GM23338 (cell line): ENCODE measurements at regions not wholly inside any gene's neighbourhood (a gene's known extent, or its start where the extent isn't known, plus 50 kb on each side); places are given as distances from the start of the nearest gene placed in this dataset.

Source experiments
- CREB1 ChIP-seq: fragments of 250-450 bp; sonication (Bioruptor Pico); IDR thresholded peaks from 2 replicates; pipeline ENCODE4 v1.5.0; 2020; ENCODE audit warnings: low read depth, mild to moderate bottlenecking, moderate library complexity
- CTCF ChIP-seq, 2 experiments: fragments of 200-600 bp in 1 of 2; sonication (generic) in 1 of 2; conservative IDR thresholded peaks; 2 replicates each; pipeline versions ENCODE4 v1.5.1 to v1.6.1; 2016 to 2017; ENCODE audit warnings: antibody characterized with exemption in 2 of 2, low read depth in 2 of 2, mild to moderate bottlenecking in 2 of 2, moderate library complexity in 1 of 2
- EZH2 ChIP-seq: fragments of 200-600 bp; sonication (generic); IDR thresholded peaks from one replicate; pipeline ENCODE4 v1.8.0; 2017; ENCODE audit warnings: antibody characterized with exemption, mild to moderate bottlenecking, low read depth; ENCODE audit not compliant: unreplicated experiment
- EZH2phosphoT487 ChIP-seq: fragments of 200-600 bp; sonication (generic); IDR thresholded peaks from one replicate; pipeline ENCODE4 v1.8.1; 2018; ENCODE audit warnings: antibody characterized with exemption; ENCODE audit not compliant: unreplicated experiment
- JUNB ChIP-seq: IDR thresholded peaks from one replicate; pipeline ENCODE4 v1.6.1; 2016; ENCODE audit warnings: antibody characterized with exemption; ENCODE audit not compliant: unreplicated experiment
- NANOG ChIP-seq: IDR thresholded peaks from 2 replicates; pipeline ENCODE4 v1.6.1; 2016; ENCODE audit warnings: antibody characterized with exemption, borderline replicate concordance
- POLR2AphosphoS5 ChIP-seq: IDR thresholded peaks from 2 replicates; pipeline ENCODE4 v1.6.1; 2016; ENCODE audit warnings: antibody characterized with exemption, low read depth
- REST ChIP-seq: IDR thresholded peaks from one replicate; pipeline ENCODE4 v1.6.1; 2018; ENCODE audit warnings: antibody characterized with exemption; ENCODE audit not compliant: unreplicated experiment
- STAT1 ChIP-seq: IDR thresholded peaks from one replicate; pipeline ENCODE4 v1.6.1; 2016; ENCODE audit warnings: antibody characterized with exemption; ENCODE audit not compliant: unreplicated experiment
- ZNF114 ChIP-seq: fragments of 250-450 bp; sonication (Bioruptor Pico); IDR thresholded peaks from 2 replicates; pipeline ENCODE4 v1.5.0; 2020; ENCODE audit warnings: mild to moderate bottlenecking, moderate library complexity
- ZNF331 ChIP-seq: fragments of 250-450 bp; sonication (Bioruptor Pico); IDR thresholded peaks from 2 replicates; pipeline ENCODE4 v1.5.0; 2020; ENCODE audit warnings: low read depth, mild to moderate bottlenecking, moderate library complexity
- TF ChIP-seq, protein P1 (sequence below): IDR thresholded peaks from 2 replicates; pipeline ENCODE4 v1.6.1; 2016; ENCODE audit warnings: antibody characterized with exemption

- TF ChIP-seq REST (no peak), EZH2phosphoT487 (no peak), NANOG (no peak), CTCF (conservative IDR thresholded peaks at IDR 0.05; ENCODE audit: low read depth in 2 of 2) (no peak), EZH2 (no peak), CREB1 (CRISPR knock-in tag) (no peak), POLR2AphosphoS5 (no peak), JUNB (no peak), ZNF114 (CRISPR knock-in tag) (no peak), ZNF331 (CRISPR knock-in tag) (no peak), STAT1 (no peak)
- TF ChIP-seq, protein P1, sequence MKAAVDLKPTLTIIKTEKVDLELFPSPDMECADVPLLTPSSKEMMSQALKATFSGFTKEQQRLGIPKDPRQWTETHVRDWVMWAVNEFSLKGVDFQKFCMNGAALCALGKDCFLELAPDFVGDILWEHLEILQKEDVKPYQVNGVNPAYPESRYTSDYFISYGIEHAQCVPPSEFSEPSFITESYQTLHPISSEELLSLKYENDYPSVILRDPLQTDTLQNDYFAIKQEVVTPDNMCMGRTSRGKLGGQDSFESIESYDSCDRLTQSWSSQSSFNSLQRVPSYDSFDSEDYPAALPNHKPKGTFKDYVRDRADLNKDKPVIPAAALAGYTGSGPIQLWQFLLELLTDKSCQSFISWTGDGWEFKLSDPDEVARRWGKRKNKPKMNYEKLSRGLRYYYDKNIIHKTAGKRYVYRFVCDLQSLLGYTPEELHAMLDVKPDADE: no peak
These were observed 61.1 kb downstream of the RGS12 start for GRCh38 chr4:3353752-3354454.
